ENCODE measurements at regions not wholly inside any gene's neighbourhood (a gene's known extent, or its start where the extent isn't known, plus 50 kb on each side); places are given as distances from the start of the nearest gene placed in this dataset.

DNA sequence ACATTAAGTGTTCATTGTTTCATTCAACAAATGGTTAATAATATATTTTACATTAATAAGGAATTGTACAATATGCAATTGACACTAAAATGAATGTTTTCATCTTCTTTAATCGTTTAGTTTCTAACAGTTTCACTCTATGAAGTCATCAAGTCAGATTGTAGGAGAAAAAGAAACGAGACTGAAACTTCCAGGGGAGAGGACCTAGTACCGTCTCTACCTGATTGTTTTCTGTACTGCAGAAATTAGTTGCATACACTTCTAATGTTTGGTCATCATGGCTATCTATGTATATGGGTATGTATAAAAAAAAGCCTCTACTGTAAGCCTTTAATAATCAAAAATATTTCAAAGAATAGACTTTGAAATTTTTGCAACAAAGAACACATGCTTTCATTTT is 1350.9 kb downstream of the ARAP2 start:
- no peaks in the 10 kb centered on the region for H3K36me3 ChIP-seq (ENCODE audit: control insufficient read depth, insufficient read depth, low read length)
- no peak for DNase-seq (ENCODE audit: low read depth)
- TF ChIP-seq, protein P1, sequence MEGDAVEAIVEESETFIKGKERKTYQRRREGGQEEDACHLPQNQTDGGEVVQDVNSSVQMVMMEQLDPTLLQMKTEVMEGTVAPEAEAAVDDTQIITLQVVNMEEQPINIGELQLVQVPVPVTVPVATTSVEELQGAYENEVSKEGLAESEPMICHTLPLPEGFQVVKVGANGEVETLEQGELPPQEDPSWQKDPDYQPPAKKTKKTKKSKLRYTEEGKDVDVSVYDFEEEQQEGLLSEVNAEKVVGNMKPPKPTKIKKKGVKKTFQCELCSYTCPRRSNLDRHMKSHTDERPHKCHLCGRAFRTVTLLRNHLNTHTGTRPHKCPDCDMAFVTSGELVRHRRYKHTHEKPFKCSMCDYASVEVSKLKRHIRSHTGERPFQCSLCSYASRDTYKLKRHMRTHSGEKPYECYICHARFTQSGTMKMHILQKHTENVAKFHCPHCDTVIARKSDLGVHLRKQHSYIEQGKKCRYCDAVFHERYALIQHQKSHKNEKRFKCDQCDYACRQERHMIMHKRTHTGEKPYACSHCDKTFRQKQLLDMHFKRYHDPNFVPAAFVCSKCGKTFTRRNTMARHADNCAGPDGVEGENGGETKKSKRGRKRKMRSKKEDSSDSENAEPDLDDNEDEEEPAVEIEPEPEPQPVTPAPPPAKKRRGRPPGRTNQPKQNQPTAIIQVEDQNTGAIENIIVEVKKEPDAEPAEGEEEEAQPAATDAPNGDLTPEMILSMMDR (IDR thresholded peaks at IDR 0.05; ENCODE audit: insufficient read depth, low read length, poor library complexity, severe bottlenecking): no peak
- no peak overlapping the region for H3K4me3 ChIP-seq (ENCODE audit: low read depth, low read length)
- H3K27me3 ChIP-seq (ENCODE audit: control insufficient read depth, insufficient read depth, low read length): no peaks in the 10 kb centered on the region

DNA sequence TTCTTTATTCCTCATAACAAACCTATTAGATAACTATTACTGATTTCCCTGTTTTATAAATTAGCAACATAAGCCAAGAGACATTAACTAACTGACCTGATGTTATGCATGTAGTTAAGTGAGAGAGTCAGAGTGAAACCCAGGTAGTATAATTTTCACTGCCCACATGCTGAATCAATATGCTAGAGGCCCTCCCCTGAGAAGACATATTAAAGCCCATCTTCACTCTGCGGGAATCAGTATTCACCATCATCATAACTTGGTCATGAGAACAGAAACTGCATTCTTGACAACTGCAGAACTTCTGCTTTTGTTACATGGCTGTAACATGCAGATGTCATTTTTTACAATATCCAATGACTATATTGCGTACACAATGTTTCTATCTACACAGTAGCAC is 1324.3 kb downstream of the ARAP2 start:
- no peaks in the 10 kb centered on the region for H3K36me3 ChIP-seq (ENCODE audit: control insufficient read depth, insufficient read depth, low read length)
- no peak for DNase-seq (ENCODE audit: low read depth)
- no peak overlapping the region for H3K4me3 ChIP-seq (ENCODE audit: low read depth, low read length)
- TF ChIP-seq, protein P1 (IDR thresholded peaks at IDR 0.05; ENCODE audit: insufficient read depth, low read length, poor library complexity, severe bottlenecking): no peak
- H3K27me3 ChIP-seq (ENCODE audit: control insufficient read depth, insufficient read depth, low read length): no peaks in the 10 kb centered on the region

DNA sequence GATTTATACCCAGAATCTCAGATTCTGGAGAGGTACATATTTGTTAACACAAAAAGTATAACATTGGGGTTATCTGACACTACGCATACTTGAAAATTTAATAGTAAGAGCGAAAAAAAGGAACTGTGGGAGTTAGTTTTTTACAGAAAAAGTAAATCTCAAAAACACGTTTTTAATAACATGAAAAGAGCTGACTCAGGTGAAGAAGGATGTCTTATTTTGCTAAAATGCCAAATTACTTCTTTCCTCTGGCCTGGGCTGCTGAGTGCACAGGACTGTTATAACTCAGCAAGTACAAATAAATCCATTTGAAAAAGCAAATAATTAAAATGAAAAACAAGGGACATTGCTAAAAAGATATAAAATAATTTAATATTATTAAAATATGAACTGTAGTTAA is 1322.9 kb downstream of the ARAP2 start:
- H3K27me3 ChIP-seq (ENCODE audit: control insufficient read depth, insufficient read depth, low read length): no peaks in the 10 kb centered on the region
- TF ChIP-seq, protein P1 (IDR thresholded peaks at IDR 0.05; ENCODE audit: insufficient read depth, low read length, poor library complexity, severe bottlenecking): no peak
- DNase-seq (ENCODE audit: low read depth): no peak
- no peaks in the 10 kb centered on the region for H3K36me3 ChIP-seq (ENCODE audit: control insufficient read depth, insufficient read depth, low read length)
- H3K4me3 ChIP-seq (ENCODE audit: low read depth, low read length): no peak overlapping the region

DNA sequence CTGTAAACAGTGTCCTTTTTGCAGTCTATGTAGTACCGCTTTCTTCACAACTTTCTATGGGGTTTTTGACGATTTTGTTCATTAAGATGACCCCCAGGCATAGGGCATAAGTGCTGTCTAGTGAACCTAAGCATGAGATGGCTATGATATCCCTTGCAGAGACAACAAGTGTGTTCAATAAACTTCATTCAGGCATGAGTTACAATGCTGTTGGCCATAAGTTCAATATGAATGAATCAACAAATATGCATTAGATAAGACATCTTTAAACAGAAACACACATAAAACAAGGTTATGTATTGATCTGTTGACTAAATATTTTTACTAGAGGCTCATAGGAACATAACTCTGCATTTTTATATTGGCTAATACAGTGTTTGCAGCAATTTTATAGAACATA is 1322.0 kb downstream of the ARAP2 start:
- TF ChIP-seq, protein P1 (IDR thresholded peaks at IDR 0.05; ENCODE audit: insufficient read depth, low read length, poor library complexity, severe bottlenecking): no peak
- DNase-seq (ENCODE audit: low read depth): no peak
- no peaks in the 10 kb centered on the region for H3K27me3 ChIP-seq (ENCODE audit: control insufficient read depth, insufficient read depth, low read length)

DNA sequence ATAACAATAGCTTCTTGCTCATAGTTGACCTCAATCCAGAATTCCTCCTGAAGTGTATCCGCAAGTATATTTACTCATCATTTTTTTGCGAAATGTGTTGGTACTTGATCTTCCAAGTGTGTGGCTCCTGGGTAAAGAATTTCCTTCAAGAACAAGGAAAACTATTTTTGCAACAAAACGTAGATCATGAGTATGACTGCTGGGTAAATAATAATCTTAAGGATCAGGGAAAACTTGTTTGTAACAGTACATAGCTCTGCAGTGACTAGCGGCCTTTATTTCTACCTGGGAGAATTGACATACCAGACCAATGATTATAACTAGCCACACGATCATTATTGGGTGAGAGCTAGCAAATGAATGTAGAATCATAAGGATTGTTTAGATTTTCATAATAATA is 1311.7 kb downstream of the ARAP2 start:
- DNase-seq (ENCODE audit: low read depth): no peak
- H3K27me3 ChIP-seq (ENCODE audit: control insufficient read depth, insufficient read depth, low read length): no peaks in the 10 kb centered on the region
- H3K4me3 ChIP-seq (ENCODE audit: low read depth, low read length): no peak overlapping the region
- no peaks in the 10 kb centered on the region for H3K36me3 ChIP-seq (ENCODE audit: control insufficient read depth, insufficient read depth, low read length)
- TF ChIP-seq, protein P1 (IDR thresholded peaks at IDR 0.05; ENCODE audit: insufficient read depth, low read length, poor library complexity, severe bottlenecking): no peak

More for the DNA sequence above, 1322.0 kb downstream of the ARAP2 start:
- Histone ChIP-seq H3K36me3 (ENCODE audit: control insufficient read depth, insufficient read depth, low read length) (no peaks in the 10 kb centered on the region), H3K4me3 (ENCODE audit: low read depth, low read length) (no peak overlapping the region)

DNA sequence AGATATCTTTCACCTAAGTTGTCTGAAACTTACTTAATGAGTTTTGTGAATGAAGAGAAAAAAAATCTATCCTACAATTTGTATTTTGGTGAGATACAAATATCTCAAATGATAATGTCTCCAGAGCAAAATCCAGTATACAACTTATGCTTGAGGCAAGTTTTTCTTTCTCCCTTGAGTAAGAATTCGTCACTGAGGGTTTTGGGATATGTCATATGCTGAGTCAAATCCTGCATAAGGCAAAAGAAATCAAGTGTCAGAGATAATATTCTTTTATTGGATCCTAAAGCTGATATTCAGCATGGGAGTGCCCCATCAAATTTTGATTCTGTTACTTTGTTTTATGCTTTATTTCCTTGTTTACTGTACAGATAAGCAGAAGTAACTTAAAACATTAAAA is 1308.6 kb downstream of the ARAP2 start:
- TF ChIP-seq, protein P1 (IDR thresholded peaks at IDR 0.05; ENCODE audit: insufficient read depth, low read length, poor library complexity, severe bottlenecking): no peak
- no peak for DNase-seq (ENCODE audit: low read depth)
- no peak overlapping the region for H3K4me3 ChIP-seq (ENCODE audit: low read depth, low read length)
- H3K27me3 ChIP-seq (ENCODE audit: control insufficient read depth, insufficient read depth, low read length): no peaks in the 10 kb centered on the region
- H3K36me3 ChIP-seq (ENCODE audit: control insufficient read depth, insufficient read depth, low read length): no peaks in the 10 kb centered on the region

Data from kidney epithelial cell (primary cell).